K562 (cell line): ENCODE measurements at regions not wholly inside any gene's neighbourhood (a gene's known extent, or its start where the extent isn't known, plus 50 kb on each side); places are given as distances from the start of the nearest gene placed in this dataset.

Source experiments
- BRCA1 ChIP-seq, 2 experiments: fragments of 450-650 bp in 1 of 2; sonication (generic) in 1 of 2; formaldehyde crosslinking in 1 of 2; IDR thresholded peaks; 2 replicates each; pipeline versions ENCODE4 v1.5.0 to v1.6.1; 2017 to 2020; ENCODE audit warnings: mild to moderate bottlenecking in 1 of 2, missing genetic modification reagents in 1 of 2
- CEBPG ChIP-seq, 3 experiments: fragments of 200-800 bp in 1 of 3; sonication (Bioruptor generic) in 1 of 3; sonication (generic) in 1 of 3; formaldehyde crosslinking in 1 of 3; IDR thresholded peaks in 2 of 3; conservative IDR thresholded peaks in 1 of 3; 2 replicates each; pipeline versions ENCODE4 v1.6.1 to v1.8.0; 2016 to 2022; ENCODE audit warnings: missing compliant biosample characterization in 2 of 3, missing genetic modification characterization in 2 of 3, mild to moderate bottlenecking in 1 of 3, missing genetic modification reagents in 1 of 3
- FOXJ2 ChIP-seq: fragments of 200-800 bp; sonication (Bioruptor generic); IDR thresholded peaks from 2 replicates; pipeline ENCODE4 v1.6.1; 2016; ENCODE audit warnings: missing genetic modification characterization, missing compliant biosample characterization
- HDAC1 ChIP-seq, 2 experiments: fragments of 450-650 bp; IDR thresholded peaks; 2 replicates each; pipeline ENCODE4 v1.6.1; 2016 to 2017; ENCODE audit warnings: inconsistent platforms in 1 of 2, mild to moderate bottlenecking in 1 of 2, moderate library complexity in 1 of 2
- HDAC2 ChIP-seq: fragments of 450-650 bp; IDR thresholded peaks from 2 replicates; pipeline ENCODE4 v1.6.1; 2016; ENCODE audit warnings: mild to moderate bottlenecking
- MITF ChIP-seq: IDR thresholded peaks from 2 replicates; pipeline ENCODE4 v1.6.1; 2014; ENCODE audit warnings: antibody characterized with exemption
- TAF9B ChIP-seq: fragments of 450-650 bp; IDR thresholded peaks from 2 replicates; pipeline ENCODE4 v1.6.1; 2018; ENCODE audit warnings: mild to moderate bottlenecking; ENCODE audit not compliant: partially characterized antibody
- TSC22D4 ChIP-seq: fragments of 450-650 bp; IDR thresholded peaks from 2 replicates; pipeline ENCODE4 v1.6.1; 2016; ENCODE audit warnings: missing genetic modification characterization, missing biosample characterization, control low read depth
- ZNF318 ChIP-seq, 2 experiments: fragments of 450-650 bp; IDR thresholded peaks; 2 replicates each; pipeline ENCODE4 v1.6.1; 2016; ENCODE audit warnings: mild to moderate bottlenecking in 2 of 2, borderline replicate concordance in 1 of 2, low read depth in 1 of 2, moderate library complexity in 1 of 2
- TF ChIP-seq, protein P1 (sequence below): sonication (generic); formaldehyde crosslinking; IDR thresholded peaks from 2 replicates; pipeline ENCODE4 v1.5.0; 2020; ENCODE audit warnings: missing genetic modification reagents
- TF ChIP-seq, protein P2 (sequence below): IDR thresholded peaks from 2 replicates; pipeline ENCODE4 v1.6.1; 2011; ENCODE audit warnings: borderline replicate concordance, low read depth, mild to moderate bottlenecking, moderate library complexity, low read length; ENCODE audit not compliant: insufficient read depth, poor library complexity, severe bottlenecking

DNA sequence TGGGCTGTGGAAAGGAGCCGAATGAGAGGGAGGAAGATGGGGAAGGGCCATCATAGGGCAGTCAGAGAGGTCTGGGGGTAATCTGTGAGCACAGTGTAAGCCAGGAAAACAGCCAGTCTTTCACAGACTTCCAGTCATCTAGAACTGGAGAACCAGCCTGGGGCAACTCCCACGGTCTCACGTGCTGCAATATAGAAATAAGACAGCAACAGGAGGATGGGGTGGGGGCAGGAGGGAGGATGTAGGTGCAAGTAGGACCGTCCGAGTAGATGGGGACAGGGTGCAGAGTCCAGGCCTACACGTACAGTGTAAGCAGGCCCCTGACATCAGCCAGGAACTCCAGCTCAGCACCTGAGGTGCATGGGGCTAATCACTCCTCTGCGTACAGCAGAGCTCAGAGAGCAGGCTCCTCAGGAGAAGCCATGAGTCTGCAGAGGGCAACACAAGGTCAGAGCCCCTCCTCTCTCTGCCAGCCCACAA, 58.2 kb upstream of the TNFAIP3 start (continued):
- TF ChIP-seq TSC22D4, result no peak
- TF ChIP-seq, protein P1, sequence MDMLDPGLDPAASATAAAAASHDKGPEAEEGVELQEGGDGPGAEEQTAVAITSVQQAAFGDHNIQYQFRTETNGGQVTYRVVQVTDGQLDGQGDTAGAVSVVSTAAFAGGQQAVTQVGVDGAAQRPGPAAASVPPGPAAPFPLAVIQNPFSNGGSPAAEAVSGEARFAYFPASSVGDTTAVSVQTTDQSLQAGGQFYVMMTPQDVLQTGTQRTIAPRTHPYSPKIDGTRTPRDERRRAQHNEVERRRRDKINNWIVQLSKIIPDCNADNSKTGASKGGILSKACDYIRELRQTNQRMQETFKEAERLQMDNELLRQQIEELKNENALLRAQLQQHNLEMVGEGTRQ (CRISPR knock-in tag), result 0 out of 2 replicates have a peak, but pooled peaks have one; percentile 17
- TF ChIP-seq TAF9B, result no peak
- no peak for TF ChIP-seq MITF
- TF ChIP-seq BRCA1 (IDR thresholded peaks at IDR 0.05), result no peak
- no peak for TF ChIP-seq BRCA1 (CRISPR knock-in tag; IDR thresholded peaks at IDR 0.05)
- no peak for TF ChIP-seq CEBPG (CRISPR knock-in tag; IDR thresholded peaks at IDR 0.05)
- TF ChIP-seq CEBPG (tag; conservative IDR thresholded peaks at IDR 0.05 in 1 of 2, IDR thresholded peaks at IDR 0.05 in 1 of 2), result no peak
- TF ChIP-seq, protein P2, sequence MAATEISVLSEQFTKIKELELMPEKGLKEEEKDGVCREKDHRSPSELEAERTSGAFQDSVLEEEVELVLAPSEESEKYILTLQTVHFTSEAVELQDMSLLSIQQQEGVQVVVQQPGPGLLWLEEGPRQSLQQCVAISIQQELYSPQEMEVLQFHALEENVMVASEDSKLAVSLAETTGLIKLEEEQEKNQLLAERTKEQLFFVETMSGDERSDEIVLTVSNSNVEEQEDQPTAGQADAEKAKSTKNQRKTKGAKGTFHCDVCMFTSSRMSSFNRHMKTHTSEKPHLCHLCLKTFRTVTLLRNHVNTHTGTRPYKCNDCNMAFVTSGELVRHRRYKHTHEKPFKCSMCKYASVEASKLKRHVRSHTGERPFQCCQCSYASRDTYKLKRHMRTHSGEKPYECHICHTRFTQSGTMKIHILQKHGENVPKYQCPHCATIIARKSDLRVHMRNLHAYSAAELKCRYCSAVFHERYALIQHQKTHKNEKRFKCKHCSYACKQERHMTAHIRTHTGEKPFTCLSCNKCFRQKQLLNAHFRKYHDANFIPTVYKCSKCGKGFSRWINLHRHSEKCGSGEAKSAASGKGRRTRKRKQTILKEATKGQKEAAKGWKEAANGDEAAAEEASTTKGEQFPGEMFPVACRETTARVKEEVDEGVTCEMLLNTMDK, result no peak
- no peak for TF ChIP-seq ZNF318 (IDR thresholded peaks at IDR 0.05; ENCODE audit: borderline replicate concordance in 1 of 2, low read depth in 1 of 2)
- no peak for TF ChIP-seq FOXJ2 (tag)
- 0 out of 4 replicates have a peak, but pooled peaks of 1 of the 2 experiments have one; percentile 23 for TF ChIP-seq HDAC1 (IDR thresholded peaks at IDR 0.05)
- no peak for TF ChIP-seq HDAC2
